ENCODE measurements at regions not wholly inside any gene's neighbourhood (a gene's known extent, or its start where the extent isn't known, plus 50 kb on each side); places are given as distances from the start of the nearest gene placed in this dataset.

GRCh38 chr5:29672678-29673077, 1520.8 kb upstream of the CDH6 start:
- intact Hi-C loops (cut with micrococcal nuclease) (loop anchor here (1.0 kb wide), 1 partner anchor 10 kb away; no protein-coding TSS in a partner anchor), dilution Hi-C loops (cut with MboI; ENCODE audit: extremely low pct_ligation_motif_present, low sequenced_read_pairs) (no loop called here)
- H3K4me2 ChIP-seq (ENCODE audit: insufficient read depth, low read length): no peak overlapping the region
- H2AFZ ChIP-seq (ENCODE audit: low read depth, low read length): no peak overlapping the region
- no peaks in the 10 kb centered on the region for H4K20me1 ChIP-seq (replicated peaks; ENCODE audit: control insufficient read depth, extremely low read depth, insufficient read depth, low read length)
- no peak for FAIRE-seq
- H3K9me1 ChIP-seq (replicated peaks; ENCODE audit: control insufficient read depth, extremely low read depth, insufficient read depth, low read length): no peaks in the 10 kb centered on the region
- no peak overlapping the region for H3K27ac ChIP-seq (ENCODE audit: insufficient read depth, low read depth, low read length)
- H3K4me1 ChIP-seq (ENCODE audit: control insufficient read depth, extremely low read depth, insufficient read depth, low read length): no peaks in the 10 kb centered on the region
- no peak for DNase-seq (ENCODE audit: low read depth, low spot score)
- H3K27me3 ChIP-seq (ENCODE audit: control insufficient read depth in 2 of 2, insufficient read depth in 2 of 2, low read length in 2 of 2): no peaks in the 10 kb centered on the region
- ChIA-PET CTCF (no interaction called here), POLR2A (no interaction called here)
- TF ChIP-seq MYC (IDR thresholded peaks at IDR 0.05; ENCODE audit: low read depth, low read length): no peak
- no peak for TF ChIP-seq POLR2A (IDR thresholded peaks at IDR 0.05; ENCODE audit: low read depth, low read length)
- no peak for TF ChIP-seq MAX (IDR thresholded peaks at IDR 0.05; ENCODE audit: insufficient read depth, insufficient read length)
- no peak for TF ChIP-seq FOS (IDR thresholded peaks at IDR 0.05; ENCODE audit: borderline replicate concordance, insufficient read depth, low read length)
- TF ChIP-seq JUN (IDR thresholded peaks at IDR 0.05; ENCODE audit: borderline replicate concordance, insufficient read depth, insufficient read length, low read depth): no peak
- no peak for TF ChIP-seq EZH2 (IDR thresholded peaks at IDR 0.05; ENCODE audit: borderline replicate concordance, low read depth, low read length, severe bottlenecking)
- TF ChIP-seq CTCF (IDR thresholded peaks at IDR 0.05; ENCODE audit: extremely low read depth in 1 of 2, insufficient read depth in 1 of 2, low read depth in 1 of 2, low read length in 2 of 2): no peak
- TF ChIP-seq POLR2AphosphoS5 (IDR thresholded peaks at IDR 0.05; ENCODE audit: insufficient read depth, low read depth, low read length): no peak
- H3K4me3 ChIP-seq (replicated peaks in 1 of 3; ENCODE audit: insufficient read depth in 1 of 3, low read depth in 1 of 3, low read length in 3 of 3): no peak overlapping the region
- no peaks in the 10 kb centered on the region for H3K9me3 ChIP-seq (replicated peaks; ENCODE audit: control insufficient read depth, insufficient read depth, low read length)
- no peaks in the 10 kb centered on the region for H3K36me3 ChIP-seq (ENCODE audit: control insufficient read depth in 2 of 2, extremely low read depth in 1 of 2, insufficient read depth in 2 of 2, low read length in 2 of 2)
- no TSS peak for BruUV-seq (replicated peaks)
- H3K79me2 ChIP-seq (ENCODE audit: control insufficient read depth, insufficient read depth, low read length): no peaks in the 10 kb centered on the region
- H3K9ac ChIP-seq (replicated peaks; ENCODE audit: extremely low read depth, insufficient read depth, low read length): no peak overlapping the region

All from endothelial cell of umbilical vein (primary cell).